Mesendoderm (in vitro differentiated cells): ENCODE measurements at regions not wholly inside any gene's neighbourhood (a gene's known extent, or its start where the extent isn't known, plus 50 kb on each side); places are given as distances from the start of the nearest gene placed in this dataset.

ENCODE experiments used
- DNase-seq: peaks from one replicate; pipeline ENCODE4 v3.0.0; 2013
- H2AK5ac ChIP-seq: 2 replicates; pipeline ENCODE4 v1.6.1; 2013; ENCODE audit warnings: low read length, inconsistent platforms
- H2BK120ac ChIP-seq: 2 replicates; pipeline ENCODE4 v1.6.1; 2013; ENCODE audit warnings: low read depth, mild to moderate bottlenecking, low read length, moderate library complexity, mixed read lengths
- H2BK15ac ChIP-seq: replicated peaks from 2 replicates; pipeline ENCODE4 v1.6.1; 2013; ENCODE audit warnings: low read depth, mild to moderate bottlenecking, moderate library complexity
- H2BK5ac ChIP-seq: 2 replicates; pipeline ENCODE4 v1.6.1; 2013; ENCODE audit warnings: low read length, inconsistent platforms
- H3K18ac ChIP-seq: 2 replicates; pipeline ENCODE4 v1.6.1; 2013; ENCODE audit warnings: mild to moderate bottlenecking, low read length, mixed read lengths
- H3K23ac ChIP-seq: one replicate; pipeline ENCODE4 v1.6.1; 2013; ENCODE audit warnings: low read length
- H3K27ac ChIP-seq: 2 replicates; pipeline ENCODE4 v1.5.1; 2013; ENCODE audit warnings: low read depth, mild to moderate bottlenecking, inconsistent platforms, low read length, moderate library complexity
- H3K27me3 ChIP-seq: 2 replicates; pipeline ENCODE4 v1.6.1; 2013; ENCODE audit warnings: low read length, control low read depth, mild to moderate bottlenecking, inconsistent platforms; ENCODE audit not compliant: insufficient read depth, poor library complexity
- H3K36me3 ChIP-seq: 2 replicates; pipeline ENCODE4 v1.6.1; 2013; ENCODE audit warnings: low read length, inconsistent platforms; ENCODE audit not compliant: control insufficient read depth, insufficient read depth
- H3K4ac ChIP-seq: one replicate; pipeline ENCODE4 v1.6.1; 2013; ENCODE audit warnings: low read depth, mild to moderate bottlenecking, low read length, moderate library complexity
- H3K4me1 ChIP-seq: 2 replicates; pipeline ENCODE4 v1.6.1; 2013; ENCODE audit warnings: low read depth, low read length, inconsistent platforms; ENCODE audit not compliant: control insufficient read depth
- H3K4me2 ChIP-seq: 2 replicates; pipeline ENCODE4 v1.6.1; 2013; ENCODE audit warnings: low read length
- H3K4me3 ChIP-seq: 2 replicates; pipeline ENCODE4 v1.5.1; 2013; ENCODE audit warnings: mild to moderate bottlenecking, low read length
- H3K56ac ChIP-seq: one replicate; pipeline ENCODE4 v1.6.1; 2013; ENCODE audit warnings: low read length
- H3K79me1 ChIP-seq: 2 replicates; pipeline ENCODE4 v1.6.1; 2013; ENCODE audit warnings: low read length, inconsistent platforms
- H3K79me2 ChIP-seq: 2 replicates; pipeline ENCODE4 v1.6.1; 2013; ENCODE audit warnings: mild to moderate bottlenecking, low read length; ENCODE audit not compliant: control insufficient read depth, insufficient read depth
- H3K9ac ChIP-seq: 2 replicates; pipeline ENCODE4 v1.6.1; 2013; ENCODE audit warnings: low read length, inconsistent platforms
- H4K5ac ChIP-seq: one replicate; pipeline ENCODE4 v1.6.1; 2013; ENCODE audit warnings: low read length
- H4K8ac ChIP-seq: one replicate; pipeline ENCODE4 v1.6.1; 2013; ENCODE audit warnings: low read depth, mild to moderate bottlenecking, control low read depth, low read length, moderate library complexity
- WGBS: extraction: QIAGEN DNeasy Blood & Tissue Kit; methylation state at CpG from one replicate; pipeline ENCODE4 v1.1.7; 2013; ENCODE audit warnings: low lambda C conversion rate, missing lambda C conversion rate; ENCODE audit not compliant: insufficient coverage; ENCODE audit errors: extremely low coverage; 5-methylcytosine and 5-hydroxymethylcytosine counted together

DNA sequence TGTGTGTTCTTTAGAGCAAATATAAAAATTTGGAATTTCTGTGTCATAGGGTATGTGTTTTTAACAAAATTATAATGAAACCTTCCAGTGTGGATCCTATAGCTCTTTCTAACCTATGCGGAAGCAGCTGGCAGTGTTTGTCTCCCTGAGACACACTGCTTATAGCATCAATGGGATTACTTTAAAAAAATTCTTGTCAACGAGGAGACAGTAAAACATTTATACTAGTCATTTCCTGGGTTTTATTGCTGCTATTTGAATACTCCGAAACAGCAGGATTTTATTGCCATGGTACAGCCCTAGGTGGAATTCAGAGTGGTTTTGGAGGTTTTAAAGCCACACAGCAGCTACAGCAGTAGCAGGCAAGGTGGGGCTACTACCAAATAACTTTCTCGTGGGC is 145.1 kb upstream of the IL1RAPL2 start:
- Histone ChIP-seq H4K8ac (no peak overlapping the region), H4K5ac (no peak overlapping the region), H3K4me3 (no peak overlapping the region), H3K36me3 (no peaks in the 10 kb centered on the region), H2BK120ac (no peak overlapping the region), H3K27me3 (no peaks in the 10 kb centered on the region), H3K56ac (no peak overlapping the region), H2BK5ac (no peak overlapping the region), H3K79me2 (no peaks in the 10 kb centered on the region), H3K79me1 (no peaks in the 10 kb centered on the region), H2BK15ac (no peak overlapping the region), H3K9ac (no peak overlapping the region), H3K4me1 (no peaks in the 10 kb centered on the region), H3K27ac (no peak overlapping the region), H3K18ac (no peak overlapping the region), H2AK5ac (no peak overlapping the region), H3K4me2 (no peak overlapping the region), H3K4ac (no peak overlapping the region), H3K23ac (no peak overlapping the region)
- DNase-seq = no peak
- WGBS = no CpG with 5 or more reads among the region's 4 CpGs

DNA sequence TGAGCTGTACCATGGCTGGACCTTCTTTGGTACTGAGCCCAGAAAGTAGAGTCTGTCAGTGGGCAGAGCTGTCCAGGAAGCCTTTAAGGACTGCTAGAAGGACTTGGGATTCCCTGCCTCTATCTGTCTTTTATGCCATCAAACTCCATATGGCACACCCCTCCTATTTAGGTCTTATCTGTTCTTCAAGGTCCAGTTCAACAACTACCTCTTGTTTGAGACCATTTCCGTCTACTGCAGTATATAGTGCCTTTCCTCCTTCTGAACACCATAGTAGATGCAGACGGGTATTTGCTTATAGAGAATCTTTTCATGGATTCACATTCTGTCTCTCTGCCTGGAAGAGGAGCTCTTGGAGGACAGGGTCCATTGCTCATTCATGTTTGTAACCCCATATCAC is 146.1 kb upstream of the IL1RAPL2 start:
- Histone ChIP-seq H3K79me2 (no peaks in the 10 kb centered on the region), H3K4ac (no peak overlapping the region), H3K79me1 (no peaks in the 10 kb centered on the region), H3K36me3 (no peaks in the 10 kb centered on the region), H2BK15ac (no peak overlapping the region), H3K18ac (no peak overlapping the region), H3K27ac (no peak overlapping the region), H3K23ac (no peak overlapping the region), H2BK5ac (no peak overlapping the region), H3K4me3 (no peak overlapping the region), H3K9ac (no peak overlapping the region), H3K27me3 (no peaks in the 10 kb centered on the region), H2AK5ac (no peak overlapping the region), H3K56ac (no peak overlapping the region), H3K4me1 (no peaks in the 10 kb centered on the region), H4K8ac (no peak overlapping the region), H3K4me2 (no peak overlapping the region), H2BK120ac (no peak overlapping the region), H4K5ac (no peak overlapping the region)
- WGBS = no CpG with 5 or more reads among the region's 2 CpGs
- DNase-seq = no peak

DNA sequence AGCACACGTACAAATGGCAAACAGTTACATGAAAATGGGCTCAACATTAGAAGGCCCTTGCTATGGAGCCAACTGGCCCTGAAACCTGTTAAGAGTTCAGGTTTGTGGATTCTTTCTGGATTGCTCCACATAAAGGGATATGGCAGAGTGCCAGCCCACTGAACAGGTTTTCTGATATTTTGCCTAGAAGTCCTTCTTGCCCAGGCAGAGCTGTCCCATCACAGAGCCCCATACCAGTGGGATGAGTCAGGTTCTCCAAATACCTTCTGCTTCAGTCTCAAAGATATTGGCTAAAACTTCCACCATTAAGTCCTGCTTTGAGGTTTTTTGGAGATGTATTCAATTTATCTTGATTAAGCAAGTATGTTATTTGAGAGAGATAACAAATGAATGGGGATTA is 146.8 kb upstream of the IL1RAPL2 start:
- Histone ChIP-seq H3K27ac (no peak overlapping the region), H4K8ac (no peak overlapping the region), H3K23ac (no peak overlapping the region), H3K79me1 (no peaks in the 10 kb centered on the region), H3K4me3 (no peak overlapping the region), H3K18ac (no peak overlapping the region), H4K5ac (no peak overlapping the region), H3K4ac (no peak overlapping the region), H2BK5ac (no peak overlapping the region), H3K79me2 (no peaks in the 10 kb centered on the region), H3K4me2 (no peak overlapping the region), H2BK15ac (no peak overlapping the region), H3K36me3 (no peaks in the 10 kb centered on the region), H2AK5ac (no peak overlapping the region), H3K56ac (no peak overlapping the region), H3K4me1 (no peaks in the 10 kb centered on the region), H3K27me3 (no peaks in the 10 kb centered on the region), H2BK120ac (no peak overlapping the region), H3K9ac (no peak overlapping the region)
- DNase-seq = no peak
- no CpG with 5 or more reads among the region's 1 CpG for WGBS

DNA sequence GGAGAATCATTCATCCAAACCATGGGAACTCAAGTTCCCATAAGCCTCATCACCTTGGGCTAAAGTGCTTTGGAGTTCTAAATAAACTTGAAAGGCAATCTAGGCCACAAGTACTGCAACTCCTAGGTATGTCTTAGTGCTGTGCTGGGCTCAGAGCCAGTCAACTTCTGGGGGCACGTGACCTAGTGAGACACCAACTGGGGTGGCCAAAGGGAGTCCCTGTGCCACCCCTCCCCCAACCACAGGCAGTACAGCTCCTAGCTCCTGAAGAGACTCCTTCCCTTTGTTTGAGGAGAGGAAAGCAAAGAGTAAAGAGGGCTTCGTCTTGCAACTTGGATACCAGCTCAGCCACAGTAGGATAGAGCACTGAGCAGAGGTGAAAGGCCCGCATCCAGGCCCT is 154.2 kb upstream of the IL1RAPL2 start:
- Histone ChIP-seq H3K79me2 (no peaks in the 10 kb centered on the region), H3K4ac (no peak overlapping the region), H3K4me1 (no peaks in the 10 kb centered on the region), H2BK15ac (no peak overlapping the region), H3K79me1 (no peaks in the 10 kb centered on the region), H2BK120ac (no peak overlapping the region), H4K5ac (no peak overlapping the region), H3K9ac (no peak overlapping the region), H3K56ac (no peak overlapping the region), H3K36me3 (no peaks in the 10 kb centered on the region), H3K27ac (no peak overlapping the region), H3K4me2 (no peak overlapping the region), H4K8ac (no peak overlapping the region), H3K27me3 (no peaks in the 10 kb centered on the region), H3K18ac (no peak overlapping the region), H2BK5ac (no peak overlapping the region), H3K4me3 (no peak overlapping the region), H2AK5ac (no peak overlapping the region), H3K23ac (no peak overlapping the region)
- no CpG with 5 or more reads among the region's 3 CpGs for WGBS
- DNase-seq = no peak

DNA sequence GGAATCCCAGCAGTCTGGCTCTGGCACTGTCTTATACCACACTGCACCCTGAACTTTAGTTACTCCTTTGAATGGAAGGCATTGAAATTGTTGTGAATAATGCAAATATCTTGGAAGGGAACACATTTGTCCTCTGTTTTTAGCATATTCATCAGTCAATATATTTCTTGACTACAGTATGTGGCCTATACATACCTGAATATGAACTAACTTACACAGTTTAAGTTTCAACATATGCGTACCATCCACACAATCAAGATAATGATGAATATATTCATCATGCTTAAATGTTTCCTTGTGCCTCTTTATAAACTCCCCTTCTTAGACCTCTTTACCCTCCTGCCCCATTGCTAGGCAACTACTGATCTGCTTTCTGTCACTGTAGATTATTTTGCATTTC is 145.7 kb upstream of the ESX1 start:
- H3K4me1 ChIP-seq = no peaks in the 10 kb centered on the region
- no peak overlapping the region for H3K4me2 ChIP-seq
- no peak overlapping the region for H3K56ac ChIP-seq
- H3K4ac ChIP-seq = no peak overlapping the region
- no peak overlapping the region for H3K23ac ChIP-seq
- no peak overlapping the region for H4K5ac ChIP-seq
- no peak overlapping the region for H2BK120ac ChIP-seq
- H2BK15ac ChIP-seq = no peak overlapping the region
- no peaks in the 10 kb centered on the region for H3K36me3 ChIP-seq
- no CpG with 5 or more reads among the region's 1 CpG for WGBS
- H4K8ac ChIP-seq = no peak overlapping the region
- no peak overlapping the region for H3K27ac ChIP-seq
- H3K27me3 ChIP-seq = no peaks in the 10 kb centered on the region
- H3K4me3 ChIP-seq = no peak overlapping the region
- no peak overlapping the region for H2AK5ac ChIP-seq
- no peak overlapping the region for H3K9ac ChIP-seq
- no peaks in the 10 kb centered on the region for H3K79me1 ChIP-seq
- no peak for DNase-seq
- no peak overlapping the region for H2BK5ac ChIP-seq
- H3K79me2 ChIP-seq = no peaks in the 10 kb centered on the region
- no peak overlapping the region for H3K18ac ChIP-seq

DNA sequence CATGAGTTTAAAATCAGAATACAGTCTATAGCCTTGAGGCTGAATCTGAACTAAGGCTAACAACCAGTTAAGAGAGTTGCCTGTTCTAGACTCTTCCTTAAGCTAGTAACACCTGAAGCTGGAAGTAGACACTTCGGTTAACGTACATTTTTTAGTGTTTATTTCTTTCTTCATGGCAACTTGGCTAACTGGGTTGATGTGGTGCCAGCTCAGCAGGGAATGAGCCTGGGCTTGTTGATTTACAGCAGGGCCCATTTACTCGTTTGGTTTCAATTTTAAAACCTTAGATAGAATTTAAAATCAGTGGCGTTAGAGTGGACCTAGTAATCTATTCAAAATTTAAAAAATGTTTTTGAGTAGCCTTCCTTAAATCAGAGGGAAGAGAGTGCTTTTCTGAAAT is 137.6 kb upstream of the ESX1 start:
- H3K27me3 ChIP-seq = no peaks in the 10 kb centered on the region
- no peak overlapping the region for H3K4me3 ChIP-seq
- no peak overlapping the region for H3K27ac ChIP-seq

More for the DNA sequence above, 137.6 kb upstream of the ESX1 start:
- DNase-seq = no peak
- Histone ChIP-seq H3K4me1 (no peaks in the 10 kb centered on the region), H3K4me2 (no peak overlapping the region), H2AK5ac (no peak overlapping the region), H3K23ac (no peak overlapping the region), H4K5ac (no peak overlapping the region), H3K79me1 (no peaks in the 10 kb centered on the region), H4K8ac (no peak overlapping the region), H2BK15ac (no peak overlapping the region), H2BK120ac (no peak overlapping the region), H3K36me3 (no peaks in the 10 kb centered on the region), H3K4ac (no peak overlapping the region), H3K79me2 (no peaks in the 10 kb centered on the region), H3K9ac (no peak overlapping the region), H3K18ac (no peak overlapping the region), H3K56ac (no peak overlapping the region), H2BK5ac (no peak overlapping the region)
- no CpG with 5 or more reads among the region's 4 CpGs for WGBS
